Lower lobe of right lung (tissue), 2 donors: ENCODE measurements at regions not wholly inside any gene's neighbourhood (a gene's known extent, or its start where the extent isn't known, plus 50 kb on each side); places are given as distances from the start of the nearest gene placed in this dataset.

Source experiments
- ATAC-seq, 2 donors: fragments of 200-7000 bp; cut with Tn5 transposase; one replicate each; pipeline ENCODE4 v1.9.1; 2020 to 2022; ENCODE audit warnings: mild to moderate bottlenecking in 2 of 2, moderate library complexity in 2 of 2
- DNase-seq: peaks from one replicate; pipeline ENCODE4 v3.0.0-alpha.2; 2020
- H3K27ac ChIP-seq: fragments of 200-600 bp; one replicate; pipeline ENCODE4 v1.8.0; 2022
- H3K27me3 ChIP-seq: fragments of 200-600 bp; one replicate; pipeline ENCODE4 v1.8.0; 2022; ENCODE audit warnings: low read depth
- H3K36me3 ChIP-seq: fragments of 200-600 bp; one replicate; pipeline ENCODE4 v1.8.0; 2022; ENCODE audit warnings: mild to moderate bottlenecking
- H3K4me1 ChIP-seq: fragments of 200-600 bp; one replicate; pipeline ENCODE4 v1.8.0; 2022
- H3K4me3 ChIP-seq: fragments of 200-600 bp; one replicate; pipeline ENCODE4 v1.8.0; 2022; ENCODE audit warnings: mild to moderate bottlenecking
- H3K9me3 ChIP-seq: fragments of 200-600 bp; one replicate; pipeline ENCODE4 v1.8.0; 2022
- intact Hi-C: fragments of 100-400 bp; cut with DNase I; formaldehyde crosslinking; loops from one replicate; pipeline ENCODE4 v1.11.0; 2022
- TF ChIP-seq, protein P1 (sequence below): fragments of 200-600 bp; IDR thresholded peaks from one replicate; pipeline ENCODE4 v1.8.0; 2022; ENCODE audit warnings: antibody characterized with exemption, mild to moderate bottlenecking
- donor health status: DM: no; HTN: yes; CAD: no; lungs with severe emphysema.

DNA sequence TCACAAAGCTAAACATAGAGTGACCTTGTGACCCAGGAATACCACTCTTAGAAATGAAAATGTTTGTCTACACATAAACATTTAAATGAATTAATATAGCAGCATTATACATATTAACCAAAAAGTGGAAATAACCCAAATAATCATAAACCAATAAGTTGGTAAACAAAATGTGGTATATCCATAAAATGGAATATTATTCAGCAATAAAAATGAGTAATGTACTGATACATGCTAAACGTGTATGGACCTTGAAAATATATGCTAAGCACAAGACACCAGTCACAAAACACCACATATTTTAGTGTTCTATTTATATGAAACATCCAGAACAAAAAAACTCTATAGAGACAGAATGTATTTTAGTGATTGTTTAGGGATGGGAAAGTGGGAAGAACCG, 68.9 kb upstream of the FUT9 start:
- DNase-seq (no peak), ATAC-seq (no peak)
- Histone ChIP-seq H3K4me3 (no peak overlapping the region), H3K27me3 (no peaks in the 10 kb centered on the region), H3K4me1 (no peaks in the 10 kb centered on the region), H3K9me3 (no peaks in the 10 kb centered on the region), H3K36me3 (no peaks in the 10 kb centered on the region), H3K27ac (no peak overlapping the region)
- TF ChIP-seq, protein P1, sequence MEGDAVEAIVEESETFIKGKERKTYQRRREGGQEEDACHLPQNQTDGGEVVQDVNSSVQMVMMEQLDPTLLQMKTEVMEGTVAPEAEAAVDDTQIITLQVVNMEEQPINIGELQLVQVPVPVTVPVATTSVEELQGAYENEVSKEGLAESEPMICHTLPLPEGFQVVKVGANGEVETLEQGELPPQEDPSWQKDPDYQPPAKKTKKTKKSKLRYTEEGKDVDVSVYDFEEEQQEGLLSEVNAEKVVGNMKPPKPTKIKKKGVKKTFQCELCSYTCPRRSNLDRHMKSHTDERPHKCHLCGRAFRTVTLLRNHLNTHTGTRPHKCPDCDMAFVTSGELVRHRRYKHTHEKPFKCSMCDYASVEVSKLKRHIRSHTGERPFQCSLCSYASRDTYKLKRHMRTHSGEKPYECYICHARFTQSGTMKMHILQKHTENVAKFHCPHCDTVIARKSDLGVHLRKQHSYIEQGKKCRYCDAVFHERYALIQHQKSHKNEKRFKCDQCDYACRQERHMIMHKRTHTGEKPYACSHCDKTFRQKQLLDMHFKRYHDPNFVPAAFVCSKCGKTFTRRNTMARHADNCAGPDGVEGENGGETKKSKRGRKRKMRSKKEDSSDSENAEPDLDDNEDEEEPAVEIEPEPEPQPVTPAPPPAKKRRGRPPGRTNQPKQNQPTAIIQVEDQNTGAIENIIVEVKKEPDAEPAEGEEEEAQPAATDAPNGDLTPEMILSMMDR: no peak
- intact Hi-C loops: no loop called here

DNA sequence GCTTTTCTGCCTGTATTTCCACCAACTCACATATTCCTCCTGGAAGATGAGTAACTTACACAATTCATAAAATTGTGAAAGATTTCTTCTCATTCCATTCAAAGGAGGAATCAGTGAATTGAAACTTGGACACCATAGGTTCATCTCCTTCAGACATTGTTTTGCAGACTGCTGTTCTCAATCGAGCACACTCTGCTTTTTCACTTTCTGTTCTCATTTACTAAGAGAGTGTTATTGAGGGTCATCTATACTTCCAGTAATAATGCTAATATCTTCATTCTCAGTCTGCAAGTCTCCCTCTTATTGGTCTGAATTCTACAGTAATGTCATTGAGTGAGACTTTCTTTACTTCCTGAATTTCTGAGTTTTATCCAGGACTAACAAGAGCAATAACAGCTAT, 67.5 kb upstream of the FUT9 start:
- Histone ChIP-seq H3K27me3 (no peaks in the 10 kb centered on the region), H3K4me3 (no peak overlapping the region), H3K9me3 (no peaks in the 10 kb centered on the region), H3K36me3 (no peaks in the 10 kb centered on the region), H3K4me1 (no peaks in the 10 kb centered on the region), H3K27ac (no peak overlapping the region)
- TF ChIP-seq, protein P1: no peak
- DNase-seq (no peak), ATAC-seq (no peak)
- intact Hi-C loops: no loop called here

DNA sequence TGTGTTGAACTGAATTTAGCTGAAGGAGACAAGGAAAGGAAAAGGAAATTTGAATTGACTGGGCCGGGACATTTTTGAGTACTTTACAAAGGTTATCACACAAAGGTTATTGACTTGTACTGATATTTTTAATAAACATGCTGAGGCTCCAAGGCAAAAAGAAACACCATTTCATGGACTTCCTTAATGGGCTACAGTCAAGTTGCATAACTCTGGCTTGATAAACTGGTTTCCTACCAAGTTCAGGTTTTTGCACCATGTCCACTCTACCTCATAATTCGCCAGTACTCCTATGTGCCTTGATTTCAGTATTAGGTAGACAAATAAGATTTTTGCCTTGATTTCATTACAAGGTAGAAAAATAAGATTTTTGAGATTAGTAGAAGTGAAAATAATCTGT, 65.8 kb upstream of the FUT9 start:
- no peaks in the 10 kb centered on the region for H3K27me3 ChIP-seq
- no peak for ATAC-seq

DNA sequence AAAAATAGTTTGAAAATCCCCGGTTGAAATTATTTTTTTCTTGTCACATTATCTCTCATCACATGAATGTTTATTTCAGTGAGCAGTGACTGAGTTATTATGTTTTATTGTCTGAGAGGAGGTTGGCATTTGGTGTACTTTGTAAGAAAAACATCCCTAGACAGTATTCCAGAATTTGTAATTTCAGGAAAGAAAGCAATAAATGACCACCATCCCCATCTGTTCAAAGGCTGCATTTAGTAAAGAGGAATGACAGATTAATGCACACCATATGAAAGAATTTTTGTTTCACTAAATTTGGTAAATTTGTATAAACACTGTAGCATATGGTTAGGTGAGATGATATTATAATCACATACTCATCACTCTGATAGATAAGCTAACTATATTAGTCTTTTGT, 57.1 kb upstream of the FUT9 start:
- no peak overlapping the region for H3K4me3 ChIP-seq
- H3K36me3 ChIP-seq: no peaks in the 10 kb centered on the region
- no peak overlapping the region for H3K27ac ChIP-seq
- H3K9me3 ChIP-seq: no peaks in the 10 kb centered on the region
- H3K4me1 ChIP-seq: no peaks in the 10 kb centered on the region
- no peak for ATAC-seq
- DNase-seq: no peak
- no peaks in the 10 kb centered on the region for H3K27me3 ChIP-seq
- intact Hi-C loops: no loop called here
- TF ChIP-seq, protein P1: no peak

More for the DNA sequence above, 65.8 kb upstream of the FUT9 start:
- H3K36me3 ChIP-seq: no peaks in the 10 kb centered on the region
- H3K4me3 ChIP-seq: no peak overlapping the region
- TF ChIP-seq, protein P1: no peak
- intact Hi-C loops: no loop called here
- no peaks in the 10 kb centered on the region for H3K9me3 ChIP-seq
- DNase-seq: no peak
- H3K27ac ChIP-seq: no peak overlapping the region
- no peaks in the 10 kb centered on the region for H3K4me1 ChIP-seq

DNA sequence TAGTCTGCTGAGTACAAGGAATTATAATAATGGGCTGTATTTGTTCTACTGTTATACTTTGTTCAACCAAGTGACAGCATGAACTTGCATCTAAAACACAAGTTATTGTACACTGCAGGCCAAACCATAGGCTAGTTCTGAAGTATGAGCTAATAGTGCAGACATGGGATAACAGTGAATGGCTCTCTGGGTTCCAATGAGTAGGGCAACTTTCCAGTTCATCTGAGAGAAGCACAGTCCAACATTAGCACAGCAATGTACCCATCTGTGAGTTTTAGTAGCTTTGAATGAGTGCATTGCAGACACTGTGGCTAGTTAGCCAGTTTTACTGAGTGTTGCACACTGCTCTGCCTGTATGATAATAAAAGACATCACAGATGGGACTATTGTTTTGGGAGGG, 56.5 kb upstream of the FUT9 start:
- intact Hi-C loops: no loop called here

More for the DNA sequence above, 56.5 kb upstream of the FUT9 start:
- ATAC-seq (no peak), DNase-seq (no peak)
- no peaks in the 10 kb centered on the region for H3K36me3 ChIP-seq
- no peak overlapping the region for H3K27ac ChIP-seq
- H3K4me3 ChIP-seq: no peak overlapping the region
- no peaks in the 10 kb centered on the region for H3K27me3 ChIP-seq
- TF ChIP-seq, protein P1: no peak
- H3K9me3 ChIP-seq: no peaks in the 10 kb centered on the region
- no peaks in the 10 kb centered on the region for H3K4me1 ChIP-seq
